Liver (tissue), 8 donors: ENCODE measurements at regions not wholly inside any gene's neighbourhood (a gene's known extent, or its start where the extent isn't known, plus 50 kb on each side); places are given as distances from the start of the nearest gene placed in this dataset.

Source experiments
- DNase-seq: peaks from one replicate; pipeline ENCODE4 v3.0.0-alpha.2; 2017; ENCODE audit warnings: low spot score
- H3K27ac ChIP-seq, 2 donors: one replicate each; pipeline ENCODE4 v1.7.0; 2013; ENCODE audit warnings: inconsistent platforms in 2 of 2, low read length in 2 of 2, control low read depth in 1 of 2, low read depth in 1 of 2, mild to moderate bottlenecking in 1 of 2
- H3K27me3 ChIP-seq, 4 donors: one replicate each; pipeline versions ENCODE4 v1.6.1 to v1.7.0; 2013; ENCODE audit warnings: low read length in 3 of 4, inconsistent platforms in 1 of 4, mild to moderate bottlenecking in 1 of 4, moderate library complexity in 1 of 4; ENCODE audit not compliant: control insufficient read depth in 4 of 4, insufficient read depth in 4 of 4
- H3K36me3 ChIP-seq, 4 donors: one replicate each; pipeline versions ENCODE4 v1.6.1 to v1.7.0; 2013; ENCODE audit warnings: low read length in 3 of 4, mild to moderate bottlenecking in 3 of 4, low read depth in 1 of 4, moderate library complexity in 1 of 4; ENCODE audit not compliant: control insufficient read depth in 4 of 4, insufficient read depth in 3 of 4
- H3K4me1 ChIP-seq, 4 donors: one replicate each; pipeline versions ENCODE4 v1.6.1 to v1.7.0; 2013; ENCODE audit warnings: low read length in 3 of 4, mild to moderate bottlenecking in 3 of 4, moderate library complexity in 1 of 4; ENCODE audit not compliant: control insufficient read depth in 4 of 4, insufficient read depth in 4 of 4
- H3K4me3 ChIP-seq, 3 donors: one replicate each; pipeline versions ENCODE4 v1.6.1 to v1.7.0; 2013; ENCODE audit warnings: low read length in 3 of 3, control low read depth in 1 of 3, low read depth in 1 of 3, mild to moderate bottlenecking in 1 of 3
- H3K9ac ChIP-seq, 2 donors: one replicate each; pipeline ENCODE4 v1.7.0; 2013; ENCODE audit warnings: low read length in 2 of 2, mild to moderate bottlenecking in 2 of 2, moderate library complexity in 2 of 2, control low read depth in 1 of 2, low read depth in 1 of 2
- H3K9me3 ChIP-seq, 4 donors: one replicate each; pipeline versions ENCODE4 v1.6.1 to v1.7.0; 2013; ENCODE audit warnings: low read length in 3 of 4; ENCODE audit not compliant: control insufficient read depth in 4 of 4
- ATF3 ChIP-seq: IDR thresholded peaks from 2 replicates; pipeline ENCODE4 v1.6.1; 2016; ENCODE audit warnings: antibody characterized with exemption
- CTCF ChIP-seq: fragments of 150-350 bp; IDR thresholded peaks from 2 replicates; pipeline ENCODE4 v1.5.1; 2017; ENCODE audit warnings: improper control_type of control experiment, low read depth, low read length; ENCODE audit not compliant: missing input control
- EGR1 ChIP-seq, 2 donors: IDR thresholded peaks; 2 replicates each; pipeline ENCODE4 v1.6.1; 2016 to 2018; ENCODE audit warnings: antibody characterized with exemption in 2 of 2, low read depth in 2 of 2
- FOXA1 ChIP-seq: IDR thresholded peaks from 2 replicates; pipeline ENCODE4 v1.6.1; 2016; ENCODE audit warnings: antibody characterized with exemption
- FOXA2 ChIP-seq: IDR thresholded peaks from 2 replicates; pipeline ENCODE4 v1.6.1; 2016; ENCODE audit warnings: antibody characterized with exemption
- GABPA ChIP-seq, 2 donors: IDR thresholded peaks in 1 of 2; conservative IDR thresholded peaks in 1 of 2; 2 replicates each; pipeline ENCODE4 v1.6.1; 2016; ENCODE audit warnings: antibody characterized with exemption in 2 of 2, mild to moderate bottlenecking in 1 of 2, moderate library complexity in 1 of 2
- HNF4A ChIP-seq, 2 donors: conservative IDR thresholded peaks; 2 replicates each; pipeline ENCODE4 v1.6.1; 2016; ENCODE audit warnings: antibody characterized with exemption in 2 of 2, mild to moderate bottlenecking in 2 of 2
- HNF4G ChIP-seq: IDR thresholded peaks from 2 replicates; pipeline ENCODE4 v1.6.1; 2016; ENCODE audit warnings: antibody characterized with exemption
- JUND ChIP-seq, 2 donors: IDR thresholded peaks; 2 replicates each; pipeline ENCODE4 v1.6.1; 2016; ENCODE audit warnings: antibody characterized with exemption in 2 of 2
- MAX ChIP-seq: IDR thresholded peaks from 2 replicates; pipeline ENCODE4 v1.6.1; 2016; ENCODE audit warnings: antibody characterized with exemption
- NR2F2 ChIP-seq: IDR thresholded peaks from 2 replicates; pipeline ENCODE4 v1.6.1; 2016; ENCODE audit warnings: antibody characterized with exemption
- RAD21 ChIP-seq, 2 donors: IDR thresholded peaks; 2 replicates each; pipeline ENCODE4 v1.6.1; 2016; ENCODE audit warnings: antibody characterized with exemption in 2 of 2, mild to moderate bottlenecking in 2 of 2
- REST ChIP-seq: IDR thresholded peaks from 2 replicates; pipeline ENCODE4 v1.6.1; 2016; ENCODE audit warnings: antibody characterized with exemption, mild to moderate bottlenecking
- RXRA ChIP-seq, 2 donors: IDR thresholded peaks; 2 replicates each; pipeline ENCODE4 v1.6.1; 2017 to 2018; ENCODE audit warnings: antibody characterized with exemption in 2 of 2, mild to moderate bottlenecking in 1 of 2
- SP1 ChIP-seq: IDR thresholded peaks from 2 replicates; pipeline ENCODE4 v1.6.1; 2018; ENCODE audit warnings: antibody characterized with exemption, mild to moderate bottlenecking
- TAF1 ChIP-seq: conservative IDR thresholded peaks from 2 replicates; pipeline ENCODE4 v1.6.1; 2016; ENCODE audit warnings: antibody characterized with exemption, mild to moderate bottlenecking
- YY1 ChIP-seq: IDR thresholded peaks from 2 replicates; pipeline ENCODE4 v1.6.1; 2016; ENCODE audit warnings: antibody characterized with exemption, mild to moderate bottlenecking
- ZBTB33 ChIP-seq: IDR thresholded peaks from 2 replicates; pipeline ENCODE4 v1.6.1; 2016; ENCODE audit warnings: antibody characterized with exemption
- WGBS: extraction: QIAGEN DNeasy Blood & Tissue Kit; methylation state at CpG from one replicate; pipeline ENCODE4 v1.1.7; 2013; 5-methylcytosine and 5-hydroxymethylcytosine counted together
- donor health status: healthy.
- donor health status: healthy.
- donor health status: healthy.
- donor health status: healthy.
- donor health status: healthy.

GRCh38 chr16:65948361-65948760 is 418.1 kb upstream of the CDH5 start:
- Histone ChIP-seq H3K4me1 (peaks cover 0 to 12% (median 5%) of the 10 kb centered on the region in 4 donors), H3K36me3 (no peaks in the 10 kb centered on the region), H3K27ac (no peak overlapping the region), H3K9me3 (no peaks in the 10 kb centered on the region), H3K4me3 (no peak overlapping the region), H3K27me3 (no peaks in the 10 kb centered on the region), H3K9ac (no peak overlapping the region)
- WGBS = 92% methylated on average over 9 of the region's 9 CpGs
- no peak for DNase-seq
- TF ChIP-seq SP1 (no peak), RXRA (IDR thresholded peaks at IDR 0.05) (no peak), GABPA (IDR thresholded peaks at IDR 0.05 in 1 of 2, conservative IDR thresholded peaks at IDR 0.05 in 1 of 2) (no peak), ATF3 (no peak)

- Histone ChIP-seq H3K27ac (no peak overlapping the region), H3K36me3 (no peaks in the 10 kb centered on the region), H3K4me3 (no peak overlapping the region), H3K27me3 (no peaks in the 10 kb centered on the region), H3K4me1 (peaks cover 0 to 12% (median 5%) of the 10 kb centered on the region in 4 donors), H3K9me3 (no peaks in the 10 kb centered on the region), H3K9ac (no peak overlapping the region)
- 88% methylated on average over 4 of the region's 4 CpGs for WGBS
- no peak for TF ChIP-seq YY1
- DNase-seq = no peak
These were observed 418.5 kb upstream of the CDH5 start for GRCh38 chr16:65947951-65948350.

- TF ChIP-seq YY1 = peak; percentile 78
- no peak for TF ChIP-seq CTCF
- peak; percentile 66 for TF ChIP-seq REST
- TF ChIP-seq HNF4A (conservative IDR thresholded peaks at IDR 0.05) = peak; percentile 91 to 99
- peak in 1 of 2 donors; percentile 89 for TF ChIP-seq JUND (IDR thresholded peaks at IDR 0.05)
- peak in 1 of 2 donors; percentile 66 for TF ChIP-seq GABPA (IDR thresholded peaks at IDR 0.05 in 1 of 2, conservative IDR thresholded peaks at IDR 0.05 in 1 of 2)
- TF ChIP-seq EGR1 (IDR thresholded peaks at IDR 0.05; ENCODE audit: low read depth in 2 of 2) = peak in 1 of 2 donors; percentile 92
- TF ChIP-seq ATF3 = no peak
- peak; percentile 51 for TF ChIP-seq FOXA2
- peak; percentile 65 to 94 for TF ChIP-seq RXRA (IDR thresholded peaks at IDR 0.05)
- TF ChIP-seq TAF1 = no peak
- peak; percentile 85 for TF ChIP-seq SP1
- TF ChIP-seq NR2F2 = no peak
- peak; percentile 98 for TF ChIP-seq MAX
- peak; percentile 43 to 73 for TF ChIP-seq RAD21 (IDR thresholded peaks at IDR 0.05)
- peak; percentile 81 for TF ChIP-seq ZBTB33
- no peak for TF ChIP-seq FOXA1
- TF ChIP-seq HNF4G = peak; percentile 79
- Histone ChIP-seq H3K4me1 (peaks cover 0 to 12% (median 5%) of the 10 kb centered on the region in 4 donors), H3K27me3 (no peaks in the 10 kb centered on the region), H3K4me3 (no peak overlapping the region), H3K36me3 (no peaks in the 10 kb centered on the region), H3K9ac (no peak overlapping the region), H3K9me3 (no peaks in the 10 kb centered on the region), H3K27ac (peak overlapping the region; percentile 55 to 67)
- DNase-seq = no peak
- WGBS = 31% methylated on average over 2 of the region's 2 CpGs
These were observed 421.0 kb upstream of the CDH5 start for GRCh38 chr16:65945493-65945892.
